Progenitor cell of endocrine pancreas (in vitro differentiated cells): ENCODE measurements at regions not wholly inside any gene's neighbourhood (a gene's known extent, or its start where the extent isn't known, plus 50 kb on each side); places are given as distances from the start of the nearest gene placed in this dataset.

Experiments
- DNase-seq: peaks from one replicate; pipeline ENCODE4 v3.0.0; 2021; ENCODE audit warnings: low spot score; ENCODE audit not compliant: unreplicated experiment
- H3K27ac Mint-ChIP-seq: 2 replicates; pipeline ENCODE4 v1.8.0; 2021; ENCODE audit warnings: mild to moderate bottlenecking, moderate library complexity, mixed read lengths
- H3K27me3 Mint-ChIP-seq: 2 replicates; pipeline ENCODE4 v1.8.0; 2021; ENCODE audit warnings: mixed read lengths
- H3K36me3 Mint-ChIP-seq: 2 replicates; pipeline ENCODE4 v1.8.0; 2022; ENCODE audit warnings: mixed read lengths; ENCODE audit not compliant: insufficient read depth
- H3K4me1 Mint-ChIP-seq: 2 replicates; pipeline ENCODE4 v1.8.0; 2021; ENCODE audit warnings: low read depth, mixed read lengths
- H3K4me3 Mint-ChIP-seq: 2 replicates; pipeline ENCODE4 v1.8.0; 2021; ENCODE audit warnings: low read depth, mild to moderate bottlenecking, moderate library complexity, mixed read lengths
- H3K9me3 Mint-ChIP-seq: 2 replicates; pipeline ENCODE4 v1.8.0; 2021; ENCODE audit warnings: low read depth, mixed read lengths
- CTCF ChIP-seq: fragments of 200-600 bp; sonication (generic); IDR thresholded peaks from one replicate; pipeline ENCODE4 v1.5.0; 2021; ENCODE audit warnings: antibody characterized with exemption, mild to moderate bottlenecking; ENCODE audit not compliant: unreplicated experiment

- Mint-ChIP-seq H3K27ac (no peak overlapping the region), H3K27me3 (no peaks in the 10 kb centered on the region), H3K4me3 (no peak overlapping the region), H3K9me3 (no peaks in the 10 kb centered on the region), H3K36me3 (no peaks in the 10 kb centered on the region), H3K4me1 (peaks cover 9% of the 10 kb centered on the region)
- TF ChIP-seq CTCF, result no peak
- DNase-seq, result no peak
These were observed 238.5 kb upstream of the PIK3R1 start for GRCh38 chr5:67976891-67977601.

- no peak for TF ChIP-seq CTCF
- no peak overlapping the region for H3K4me3 Mint-ChIP-seq
- H3K4me1 Mint-ChIP-seq, result peaks cover 9% of the 10 kb centered on the region
These were observed 239.4 kb upstream of the PIK3R1 start for GRCh38 chr5:67976181-67976580.

GRCh38 chr5:67974471-67974870 is 241.1 kb upstream of the PIK3R1 start:
- peaks cover 8% of the 10 kb centered on the region for H3K4me1 Mint-ChIP-seq
- H3K36me3 Mint-ChIP-seq, result no peaks in the 10 kb centered on the region
- no peaks in the 10 kb centered on the region for H3K9me3 Mint-ChIP-seq
- H3K27me3 Mint-ChIP-seq, result no peaks in the 10 kb centered on the region
- DNase-seq, result no peak
- no peak overlapping the region for H3K4me3 Mint-ChIP-seq
- H3K27ac Mint-ChIP-seq, result no peak overlapping the region
- TF ChIP-seq CTCF, result no peak

More at GRCh38 chr5:67976181-67976580, 239.4 kb upstream of the PIK3R1 start:
- H3K27me3 Mint-ChIP-seq, result no peaks in the 10 kb centered on the region
- H3K36me3 Mint-ChIP-seq, result no peaks in the 10 kb centered on the region
- H3K27ac Mint-ChIP-seq, result no peak overlapping the region
- no peak for DNase-seq
- no peaks in the 10 kb centered on the region for H3K9me3 Mint-ChIP-seq

- peaks cover 6% of the 10 kb centered on the region for H3K4me1 Mint-ChIP-seq
- no peak for DNase-seq
- H3K9me3 Mint-ChIP-seq, result no peaks in the 10 kb centered on the region
- H3K27ac Mint-ChIP-seq, result no peak overlapping the region
- no peak overlapping the region for H3K4me3 Mint-ChIP-seq
- no peak for TF ChIP-seq CTCF
- no peaks in the 10 kb centered on the region for H3K27me3 Mint-ChIP-seq
- no peaks in the 10 kb centered on the region for H3K36me3 Mint-ChIP-seq
These were observed 241.5 kb upstream of the PIK3R1 start for GRCh38 chr5:67974054-67974453.

GRCh38 chr5:67971971-67972821 is 243.4 kb upstream of the PIK3R1 start:
- Mint-ChIP-seq H3K27ac (no peak overlapping the region), H3K9me3 (no peaks in the 10 kb centered on the region), H3K36me3 (no peaks in the 10 kb centered on the region), H3K27me3 (no peaks in the 10 kb centered on the region), H3K4me3 (no peak overlapping the region), H3K4me1 (no peaks in the 10 kb centered on the region)
- DNase-seq, result no peak
- no peak for TF ChIP-seq CTCF
